ENCODE measurements at regions not wholly inside any gene's neighbourhood (a gene's known extent, or its start where the extent isn't known, plus 50 kb on each side); places are given as distances from the start of the nearest gene placed in this dataset.

DNA sequence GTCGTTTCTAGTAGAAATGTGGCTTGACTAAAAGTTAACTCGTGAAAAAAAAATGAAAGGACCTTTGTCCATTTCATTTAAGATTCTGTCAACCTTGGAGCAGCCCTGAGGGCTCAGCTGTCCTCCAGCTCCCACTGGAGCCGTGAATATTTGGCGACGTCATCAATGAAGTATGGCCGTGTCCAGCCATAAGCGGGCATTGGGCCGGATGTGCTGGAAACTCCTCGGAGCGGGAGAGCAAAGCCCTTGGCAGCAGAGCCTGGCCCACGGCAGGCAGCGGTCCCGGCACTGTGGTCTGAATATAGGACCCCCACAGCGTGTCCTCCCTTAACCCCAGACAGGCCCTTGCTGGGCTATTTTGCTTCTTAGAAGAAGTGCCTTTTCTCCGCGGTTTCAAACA lies 50.0 kb downstream of the JAKMIP3 start:
- no peaks in the 10 kb centered on the region for H3K36me3 ChIP-seq
- H3K9me3 ChIP-seq, result no peaks in the 10 kb centered on the region
- H3K27ac ChIP-seq, result no peak overlapping the region
- no peaks in the 10 kb centered on the region for H3K4me1 ChIP-seq
- ATAC-seq (no peak), DNase-seq (peak; percentile 38)
- no peak overlapping the region for H3K4me3 ChIP-seq
- no peaks in the 10 kb centered on the region for H3K27me3 ChIP-seq (ENCODE audit: low read depth)
- TF ChIP-seq CTCF (IDR thresholded peaks at IDR 0.05), result no peak
- intact Hi-C loops (cut with DNase I), result no loop called here

- Histone ChIP-seq H3K4me3 (no peak overlapping the region), H3K4me1 (no peaks in the 10 kb centered on the region), H3K27ac (no peak overlapping the region), H3K36me3 (no peaks in the 10 kb centered on the region), H3K27me3 (ENCODE audit: low read depth) (no peaks in the 10 kb centered on the region), H3K9me3 (no peaks in the 10 kb centered on the region)
- TF ChIP-seq CTCF (IDR thresholded peaks at IDR 0.05), result no peak
- intact Hi-C loops (cut with DNase I), result no loop called here
- DNase-seq (peak; percentile 36), ATAC-seq (no peak)
Observed at GRCh38 chr10:132117146-132117545, 51.4 kb downstream of the JAKMIP3 start.

GRCh38 chr10:132117636-132118190 lies 52.0 kb downstream of the JAKMIP3 start:
- no peaks in the 10 kb centered on the region for H3K27me3 ChIP-seq (ENCODE audit: low read depth)
- DNase-seq, result peak; percentile 34
- H3K36me3 ChIP-seq, result no peaks in the 10 kb centered on the region
- intact Hi-C loops (cut with DNase I), result no loop called here
- no peaks in the 10 kb centered on the region for H3K9me3 ChIP-seq
- H3K4me3 ChIP-seq, result no peak overlapping the region
- no peak for ATAC-seq
- H3K4me1 ChIP-seq, result no peaks in the 10 kb centered on the region
- TF ChIP-seq CTCF (IDR thresholded peaks at IDR 0.05), result no peak
- H3K27ac ChIP-seq, result no peak overlapping the region

GRCh38 chr10:132118366-132118765 lies 52.6 kb downstream of the JAKMIP3 start:
- ATAC-seq, result no peak
- peak; percentile 41 for DNase-seq
- Histone ChIP-seq H3K27me3 (ENCODE audit: low read depth) (no peaks in the 10 kb centered on the region), H3K36me3 (no peaks in the 10 kb centered on the region), H3K9me3 (no peaks in the 10 kb centered on the region), H3K4me1 (no peaks in the 10 kb centered on the region), H3K4me3 (no peak overlapping the region), H3K27ac (no peak overlapping the region)
- intact Hi-C loops (cut with DNase I), result no loop called here
- TF ChIP-seq CTCF (IDR thresholded peaks at IDR 0.05), result no peak

GRCh38 chr10:132120200-132120599 lies 54.5 kb downstream of the JAKMIP3 start:
- intact Hi-C loops (cut with DNase I), result no loop called here
- ATAC-seq (no peak), DNase-seq (peak; percentile 15)
- no peaks in the 10 kb centered on the region for H3K9me3 ChIP-seq
- H3K27me3 ChIP-seq (ENCODE audit: low read depth), result no peaks in the 10 kb centered on the region
- no peak overlapping the region for H3K4me3 ChIP-seq
- no peak for TF ChIP-seq CTCF (IDR thresholded peaks at IDR 0.05)
- no peaks in the 10 kb centered on the region for H3K4me1 ChIP-seq
- no peaks in the 10 kb centered on the region for H3K36me3 ChIP-seq
- no peak overlapping the region for H3K27ac ChIP-seq

Measured in lower lobe of right lung (tissue), 2 donors.